Kasumi-1 (cell line): ENCODE measurements at regions not wholly inside any gene's neighbourhood (a gene's known extent, or its start where the extent isn't known, plus 50 kb on each side); places are given as distances from the start of the nearest gene placed in this dataset.

ENCODE experiments used
- DNase-seq, 2 experiments: peaks; one replicate each; lab custom pipeline; 2025; lab: John Stamatoyannopoulos, UW

DNA sequence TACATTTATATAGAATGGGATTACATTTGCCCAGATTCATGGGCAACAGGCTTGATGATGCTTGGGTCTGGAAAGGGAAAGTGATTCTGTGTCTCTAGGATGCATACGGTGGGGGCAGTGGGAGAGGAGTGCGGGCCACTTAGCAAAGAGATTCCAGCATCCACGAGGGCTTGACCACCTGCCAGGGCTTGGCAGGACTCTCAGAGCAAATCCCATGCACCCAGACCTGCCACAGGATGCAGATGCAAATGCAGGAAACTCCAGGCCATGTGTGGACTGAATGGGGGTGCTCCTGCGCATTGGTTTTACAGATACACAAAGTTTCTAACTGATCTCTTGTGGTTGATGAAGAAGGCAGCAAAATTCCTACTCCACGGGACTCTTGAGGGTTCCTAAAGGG, 334.7 kb downstream of the CYRIA start:
- no peak for DNase-seq

DNA sequence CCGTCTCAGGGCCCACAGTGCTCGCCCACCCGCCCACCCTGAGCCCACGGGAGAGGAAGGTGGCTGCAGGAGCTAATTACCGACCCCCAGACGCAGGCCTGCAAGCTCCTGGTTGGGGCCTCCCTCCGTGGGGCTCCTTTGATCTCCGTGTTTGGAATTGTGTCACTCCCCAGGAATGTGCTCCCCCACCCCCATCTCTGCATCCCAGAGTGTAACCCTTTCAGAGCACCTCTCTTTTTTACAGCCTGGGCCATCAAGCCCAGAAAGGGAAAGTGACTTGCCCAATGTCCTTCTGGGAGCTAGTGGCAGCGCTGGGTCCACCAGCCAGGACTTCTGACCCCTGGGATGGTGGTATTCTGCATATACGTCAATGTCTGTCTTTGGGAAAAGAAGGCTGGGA, 335.1 kb downstream of the CYRIA start:
- DNase-seq = no peak

GRCh38 chr2:16330012-16330411, 335.6 kb downstream of the CYRIA start:
- no peak for DNase-seq

- DNase-seq = no peak
Observed at GRCh38 chr2:16329421-16329820, 336.2 kb downstream of the CYRIA start.

- DNase-seq = no peak
Observed at GRCh38 chr2:16328521-16329190, 337.0 kb downstream of the CYRIA start.

GRCh38 chr2:16327326-16327725, 338.3 kb downstream of the CYRIA start:
- DNase-seq = no peak

DNA sequence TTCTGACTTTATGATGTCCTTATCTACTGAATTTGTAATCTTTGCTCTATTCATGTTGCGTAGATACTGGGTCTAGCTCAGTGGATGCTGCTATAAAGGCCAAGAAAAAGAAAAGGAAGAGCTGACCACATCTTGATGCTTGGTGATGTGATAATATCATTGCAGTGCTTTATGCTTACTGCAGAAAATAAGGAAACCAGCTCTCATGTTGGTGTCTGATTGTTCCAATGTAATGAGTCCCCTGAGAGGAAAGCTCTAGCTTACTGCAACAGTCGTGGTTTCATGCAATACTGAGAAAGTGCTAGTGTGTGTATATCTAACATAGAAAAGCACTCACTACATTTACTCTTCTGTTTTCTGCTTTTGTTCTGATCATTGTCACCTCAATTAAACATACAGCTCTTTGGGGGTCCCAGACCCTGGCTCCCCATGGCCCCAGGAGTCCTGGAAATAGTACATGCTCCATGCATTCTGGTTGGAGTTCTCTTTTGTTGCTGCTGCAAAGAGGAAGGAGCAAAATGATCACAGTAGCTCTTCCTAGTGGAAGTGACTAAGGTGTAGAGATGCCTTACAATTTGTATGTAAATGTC, 338.8 kb downstream of the CYRIA start:
- no peak for DNase-seq

- no peak for DNase-seq
Observed at GRCh38 chr2:16325976-16326510, 339.6 kb downstream of the CYRIA start.

DNA sequence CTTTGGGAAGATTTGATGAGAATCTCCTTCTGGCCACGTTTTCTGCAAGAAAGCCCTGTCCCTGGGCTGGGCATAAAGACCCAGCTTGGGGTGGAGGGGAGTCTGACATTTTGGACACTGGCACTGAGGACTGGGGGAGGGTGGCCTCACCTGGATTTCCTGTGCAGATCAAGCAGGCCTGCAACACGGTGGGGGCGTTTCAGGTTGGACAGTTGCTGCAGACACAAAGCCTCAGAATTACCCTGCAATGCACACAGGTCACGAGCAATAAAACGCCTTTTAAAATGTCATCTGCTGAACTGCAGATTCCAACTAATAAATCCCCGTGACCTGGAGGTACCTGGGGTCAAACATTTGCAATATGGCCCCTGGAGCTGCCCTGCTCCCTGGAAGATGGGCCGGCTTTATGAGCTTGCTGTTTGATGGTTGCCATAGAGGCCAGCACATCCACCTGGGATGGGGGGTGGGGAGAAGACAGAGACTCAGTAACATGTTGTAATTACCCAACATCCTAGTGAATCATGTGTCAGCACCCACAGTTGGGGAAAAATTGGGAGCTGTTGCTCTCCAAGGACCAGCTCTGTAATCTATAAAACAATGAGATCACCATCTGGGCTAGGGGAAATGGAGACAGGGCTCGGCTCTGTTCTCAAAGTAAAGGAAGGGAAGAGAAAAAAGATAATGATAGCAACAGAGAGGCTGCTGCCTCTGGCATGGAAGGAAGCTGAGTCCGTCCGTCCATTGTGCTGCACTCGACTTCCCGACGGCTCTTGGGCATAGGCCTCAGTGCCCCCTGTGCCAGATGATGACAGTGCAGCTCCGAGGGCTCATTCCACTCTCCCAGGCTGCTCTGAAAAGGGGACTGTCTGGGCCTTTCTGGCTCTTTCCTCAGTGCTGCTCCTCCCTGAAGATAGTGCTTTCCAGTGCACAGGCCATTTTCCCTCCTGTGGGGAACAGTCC, 340.3 kb downstream of the CYRIA start:
- no peak for DNase-seq

DNA sequence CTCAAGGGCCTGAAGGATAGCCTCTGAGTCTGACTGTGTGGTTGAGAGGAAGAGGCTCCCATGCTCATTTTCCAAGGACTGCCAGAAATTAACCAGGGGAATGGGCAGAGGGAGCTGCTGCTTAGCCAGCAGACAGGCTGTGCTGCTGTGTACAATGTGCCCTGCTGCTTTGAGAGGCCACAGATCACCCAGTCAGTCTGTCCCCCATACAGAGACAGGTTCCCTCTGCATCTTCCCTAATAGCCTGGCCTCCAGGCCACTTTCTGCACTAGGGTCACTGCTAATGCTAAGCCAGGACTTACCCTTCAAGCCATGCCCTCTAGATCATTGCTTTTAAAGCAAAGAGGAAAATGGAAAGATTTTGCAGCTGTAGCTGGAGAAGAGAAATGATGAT, 341.1 kb downstream of the CYRIA start:
- DNase-seq = no peak

GRCh38 chr2:16323551-16324543, 341.8 kb downstream of the CYRIA start:
- DNase-seq = no peak

DNA sequence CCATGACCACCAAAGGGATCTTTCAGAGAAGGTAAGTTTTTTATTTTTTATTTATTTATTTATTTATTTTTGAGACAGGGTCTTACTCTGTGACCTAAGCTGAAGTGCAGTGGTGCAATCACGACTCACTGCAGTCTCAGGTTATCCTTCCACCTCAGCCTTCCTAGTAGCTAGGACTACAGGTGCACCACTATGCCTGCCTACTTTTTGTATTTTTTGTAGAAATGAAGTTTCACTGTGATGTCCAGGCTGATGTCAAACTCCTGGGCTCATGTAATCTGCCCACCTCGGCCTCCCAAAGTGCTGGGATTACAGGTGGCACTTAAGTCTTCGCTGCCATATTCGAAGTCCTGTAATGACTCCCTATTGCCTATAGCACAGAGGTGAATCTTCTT, 342.5 kb downstream of the CYRIA start:
- DNase-seq = no peak

GRCh38 chr2:16322308-16323125, 343.1 kb downstream of the CYRIA start:
- DNase-seq = no peak

DNA sequence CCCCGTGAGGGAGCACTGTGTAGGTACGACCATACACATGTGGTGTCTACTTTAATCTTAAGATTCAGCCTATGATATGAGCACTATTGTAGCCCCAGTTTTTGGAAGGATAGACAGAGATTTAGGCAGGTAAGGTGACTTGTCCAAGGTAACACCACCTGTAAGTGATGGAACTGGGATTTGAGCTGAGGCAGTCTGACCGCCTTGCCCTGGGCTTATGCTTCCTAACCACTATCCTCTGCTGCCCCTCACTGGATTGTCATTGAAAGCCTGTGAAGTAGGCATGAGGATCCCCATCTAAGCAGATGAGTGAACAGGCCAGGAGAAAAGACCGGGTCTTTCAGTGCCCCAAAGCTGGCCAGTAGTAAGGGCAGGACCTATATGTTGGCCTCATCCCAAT, 343.8 kb downstream of the CYRIA start:
- no peak for DNase-seq

DNA sequence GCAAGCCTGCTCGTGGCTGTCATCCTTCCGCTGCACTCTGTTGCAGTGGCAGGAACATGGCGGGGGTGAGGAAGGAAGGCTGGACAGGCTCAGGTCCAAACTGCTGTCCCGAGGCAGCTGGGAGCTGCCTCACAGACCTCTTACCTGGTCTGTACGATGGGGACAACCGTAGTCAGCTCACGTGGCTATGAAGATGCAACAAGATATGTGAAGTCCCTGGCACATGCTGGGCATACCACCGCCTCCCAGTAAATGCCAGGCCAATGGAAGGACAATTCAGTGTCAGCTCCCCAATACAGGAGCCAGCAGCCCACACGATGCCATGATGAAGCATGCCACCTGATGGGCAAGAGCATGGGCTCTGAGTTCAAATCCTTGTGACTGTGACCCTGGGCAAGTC, 344.4 kb downstream of the CYRIA start:
- DNase-seq = no peak

- DNase-seq = no peak
Observed at GRCh38 chr2:16320716-16321115, 344.9 kb downstream of the CYRIA start.

DNA sequence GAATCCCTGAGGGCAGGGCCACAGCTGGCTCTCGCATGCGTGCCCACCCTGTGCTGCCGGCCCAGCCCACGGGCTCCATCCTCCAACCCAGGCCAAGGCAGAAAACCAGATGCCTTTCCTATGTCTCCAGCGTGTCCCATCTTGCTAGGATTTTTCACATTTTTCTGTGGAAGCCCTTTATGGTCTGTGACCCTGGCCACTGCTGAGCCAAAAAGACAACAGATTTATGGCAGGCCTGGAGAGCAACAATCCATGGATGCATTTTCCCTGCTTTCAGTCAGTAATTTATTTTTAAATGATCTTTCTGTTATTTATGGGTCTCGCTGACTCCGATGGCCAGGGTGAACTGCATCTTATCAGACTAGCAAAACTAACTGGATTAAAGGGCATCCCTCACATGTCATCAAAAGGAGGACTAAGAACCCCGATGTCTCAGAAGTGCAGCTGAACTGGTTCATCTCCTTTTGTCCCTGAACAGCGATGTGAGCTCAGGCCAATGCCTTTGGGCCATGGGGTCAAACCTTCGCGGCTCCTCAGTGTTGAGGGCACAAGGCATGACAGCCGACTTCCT, 346.0 kb downstream of the CYRIA start:
- no peak for DNase-seq

- peak; percentile 74 to 83 for DNase-seq
Observed at GRCh38 chr2:16318474-16319195, 347.0 kb downstream of the CYRIA start.

- DNase-seq = no peak
Observed at GRCh38 chr2:16318051-16318450, 347.6 kb downstream of the CYRIA start.
